Lung microvascular endothelial cell (primary cell): ENCODE measurements at regions not wholly inside any gene's neighbourhood (a gene's known extent, or its start where the extent isn't known, plus 50 kb on each side); places are given as distances from the start of the nearest gene placed in this dataset.
"Not testable (repeated sequence)": the region's sequence is repeated elsewhere in the genome, so short reads cannot be mapped to it uniquely, and the experiment has no call there.

Experiments
- DNase-seq, 2 donors: peaks; one replicate each; pipeline versions ENCODE4 v3.0.0 to v3.0.0-alpha.2; 2010; ENCODE audit warnings: low read depth in 2 of 2

GRCh38 chr2:89293399-89293798, 601.9 kb downstream of the RPIA start:
- not testable (repeated sequence) for DNase-seq

- DNase-seq, result not testable (repeated sequence)
These were observed 602.9 kb downstream of the RPIA start for GRCh38 chr2:89294335-89294734.

GRCh38 chr2:89296820-89297398, 605.4 kb downstream of the RPIA start:
- DNase-seq, result not testable (repeated sequence)

- DNase-seq, result not testable (repeated sequence)
These were observed 607.7 kb downstream of the RPIA start for GRCh38 chr2:89299196-89299595.

- peak in 1 of 2 donors; percentile 50 for DNase-seq
These were observed 614.1 kb downstream of the RPIA start for GRCh38 chr2:89305623-89306022.

GRCh38 chr2:89306869-89307637, 615.6 kb downstream of the RPIA start:
- DNase-seq, result peak; percentile 2 to 13

- DNase-seq, result not testable (repeated sequence)
These were observed 627.5 kb downstream of the RPIA start for GRCh38 chr2:89318990-89319389.

GRCh38 chr2:89325894-89326293, 634.4 kb downstream of the RPIA start:
- not testable (repeated sequence) for DNase-seq

- peak; percentile 26 to 29 for DNase-seq
These were observed 635.0 kb downstream of the RPIA start for GRCh38 chr2:89326455-89326854.

- DNase-seq, result not testable (repeated sequence)
These were observed 637.3 kb downstream of the RPIA start for GRCh38 chr2:89328790-89329189.
